ENCODE measurements at regions not wholly inside any gene's neighbourhood (a gene's known extent, or its start where the extent isn't known, plus 50 kb on each side); places are given as distances from the start of the nearest gene placed in this dataset.

GRCh38 chr7:25567430-25567829, 339.1 kb upstream of the NPVF start:
- TF ChIP-seq POLR2A (IDR thresholded peaks at IDR 0.05), result no peak
- TF ChIP-seq, protein P1, sequence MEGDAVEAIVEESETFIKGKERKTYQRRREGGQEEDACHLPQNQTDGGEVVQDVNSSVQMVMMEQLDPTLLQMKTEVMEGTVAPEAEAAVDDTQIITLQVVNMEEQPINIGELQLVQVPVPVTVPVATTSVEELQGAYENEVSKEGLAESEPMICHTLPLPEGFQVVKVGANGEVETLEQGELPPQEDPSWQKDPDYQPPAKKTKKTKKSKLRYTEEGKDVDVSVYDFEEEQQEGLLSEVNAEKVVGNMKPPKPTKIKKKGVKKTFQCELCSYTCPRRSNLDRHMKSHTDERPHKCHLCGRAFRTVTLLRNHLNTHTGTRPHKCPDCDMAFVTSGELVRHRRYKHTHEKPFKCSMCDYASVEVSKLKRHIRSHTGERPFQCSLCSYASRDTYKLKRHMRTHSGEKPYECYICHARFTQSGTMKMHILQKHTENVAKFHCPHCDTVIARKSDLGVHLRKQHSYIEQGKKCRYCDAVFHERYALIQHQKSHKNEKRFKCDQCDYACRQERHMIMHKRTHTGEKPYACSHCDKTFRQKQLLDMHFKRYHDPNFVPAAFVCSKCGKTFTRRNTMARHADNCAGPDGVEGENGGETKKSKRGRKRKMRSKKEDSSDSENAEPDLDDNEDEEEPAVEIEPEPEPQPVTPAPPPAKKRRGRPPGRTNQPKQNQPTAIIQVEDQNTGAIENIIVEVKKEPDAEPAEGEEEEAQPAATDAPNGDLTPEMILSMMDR (IDR thresholded peaks at IDR 0.05), result no peak
- Histone ChIP-seq H3K27me3 (no peaks in the 10 kb centered on the region), H3K4me3 (no peak overlapping the region), H3K27ac (no peak overlapping the region), H3K36me3 (no peaks in the 10 kb centered on the region), H3K4me1 (peaks cover 0 to 19% (median 3%) of the 10 kb centered on the region in 3 donors), H3K9me3 (no peaks in the 10 kb centered on the region)
- WGBS, 2 donors, result 88 to 90% methylated on average over 7 of the region's 7 CpGs
- DNase-seq, result no peak
- intact Hi-C loops (cut with DNase I), result loop anchor here (5.0 kb wide), 3 partner anchors 175 to 310 kb away; no protein-coding TSS in a partner anchor

DNA sequence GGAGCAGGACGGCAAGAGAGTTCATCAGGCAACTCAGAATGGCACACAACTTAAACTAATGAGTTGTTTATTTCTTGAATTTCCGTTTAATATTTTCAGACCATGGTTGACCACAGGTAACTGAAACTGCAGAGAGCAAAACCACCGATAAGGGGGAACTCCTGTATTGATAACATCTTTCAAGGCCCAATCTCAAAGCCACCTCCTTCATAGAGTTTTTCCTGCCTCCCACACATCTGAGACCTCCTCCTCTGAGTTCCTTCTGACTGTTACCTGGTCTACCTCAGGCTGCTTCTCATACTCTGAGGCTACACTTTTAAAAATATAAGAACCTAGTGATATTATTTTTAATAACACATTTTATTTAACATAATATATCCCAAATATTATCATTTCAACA, 341.5 kb upstream of the NPVF start:
- DNase-seq, result no peak
- Histone ChIP-seq H3K27me3 (no peaks in the 10 kb centered on the region), H3K4me3 (no peak overlapping the region), H3K9me3 (no peaks in the 10 kb centered on the region), H3K4me1 (peaks cover 0 to 11% (median 3%) of the 10 kb centered on the region in 3 donors), H3K36me3 (no peaks in the 10 kb centered on the region), H3K27ac (no peak overlapping the region)
- intact Hi-C loops (cut with DNase I), result loop anchor here (5.0 kb wide), 3 partner anchors 177 to 312 kb away; no protein-coding TSS in a partner anchor
- 61 to 76% methylated on average over 3 of the region's 3 CpGs for WGBS, 2 donors
- no peak for TF ChIP-seq POLR2A (IDR thresholded peaks at IDR 0.05)
- TF ChIP-seq, protein P1 (IDR thresholded peaks at IDR 0.05), result no peak

- DNase-seq, result no peak
- Histone ChIP-seq H3K4me1 (no peaks in the 10 kb centered on the region), H3K27ac (no peak overlapping the region), H3K36me3 (no peaks in the 10 kb centered on the region), H3K27me3 (no peaks in the 10 kb centered on the region), H3K4me3 (no peak overlapping the region), H3K9me3 (no peaks in the 10 kb centered on the region)
- TF ChIP-seq POLR2A (IDR thresholded peaks at IDR 0.05), result no peak
- 66 to 85% methylated on average over 2 of the region's 2 CpGs for WGBS, 2 donors
- intact Hi-C loops (cut with DNase I), result no loop called here
These were observed 344.1 kb upstream of the NPVF start for GRCh38 chr7:25572423-25572822.

GRCh38 chr7:25574828-25575227, 346.5 kb upstream of the NPVF start:
- TF ChIP-seq, protein P1 (IDR thresholded peaks at IDR 0.05), result no peak
- TF ChIP-seq POLR2A (IDR thresholded peaks at IDR 0.05), result no peak
- Histone ChIP-seq H3K36me3 (no peaks in the 10 kb centered on the region), H3K4me3 (no peak overlapping the region), H3K27ac (no peak overlapping the region), H3K4me1 (no peaks in the 10 kb centered on the region), H3K27me3 (no peaks in the 10 kb centered on the region), H3K9me3 (no peaks in the 10 kb centered on the region)
- intact Hi-C loops (cut with DNase I), result no loop called here
- DNase-seq, result no peak

DNA sequence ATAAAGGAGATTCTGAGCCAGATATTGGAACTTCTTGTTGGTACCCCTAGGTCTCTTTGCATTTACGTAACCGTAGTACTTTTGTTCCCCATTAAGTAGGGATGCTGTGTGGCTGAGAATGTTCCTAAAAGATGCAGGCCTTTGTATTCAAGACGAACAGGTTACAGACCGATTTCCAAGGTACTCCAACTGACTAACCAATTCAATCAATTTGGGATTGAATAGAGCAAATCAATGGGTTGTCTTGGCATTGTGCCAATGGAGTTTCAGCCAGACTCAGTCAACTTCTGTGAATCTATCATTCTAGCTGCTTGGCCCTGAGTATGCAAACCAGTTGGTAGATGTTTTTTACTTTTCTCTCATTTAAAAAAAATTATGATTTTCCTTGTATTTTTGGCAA, 347.3 kb upstream of the NPVF start:
- no peaks in the 10 kb centered on the region for H3K36me3 ChIP-seq
- intact Hi-C loops (cut with DNase I), result no loop called here
- H3K27ac ChIP-seq, result no peak overlapping the region
- no peaks in the 10 kb centered on the region for H3K9me3 ChIP-seq
- H3K4me3 ChIP-seq, result no peak overlapping the region
- H3K27me3 ChIP-seq, result no peaks in the 10 kb centered on the region
- H3K4me1 ChIP-seq, result no peaks in the 10 kb centered on the region
- 83 to 86% methylated on average over 4 of the region's 4 CpGs for WGBS, 2 donors
- no peak for DNase-seq
- TF ChIP-seq POLR2A (IDR thresholded peaks at IDR 0.05), result no peak
- TF ChIP-seq, protein P1 (IDR thresholded peaks at IDR 0.05), result no peak
